Right atrium auricular region (tissue), 2 donors: ENCODE measurements at regions not wholly inside any gene's neighbourhood (a gene's known extent, or its start where the extent isn't known, plus 50 kb on each side); places are given as distances from the start of the nearest gene placed in this dataset.
A peak's percentile ranks its signal among the peaks of the same experiment; 100 is the strongest.

ENCODE experiments used
- DNase-seq: peaks from one replicate; pipeline ENCODE4 v3.0.0-alpha.2; 2019; ENCODE audit warnings: low spot score
- H3K27ac ChIP-seq, 2 donors: fragments of 200-600 bp; sonication (generic); 1 replicate in 1 of 2; 2 replicates in 1 of 2; pipeline ENCODE4 v1.5.1; 2016 to 2019
- H3K27me3 ChIP-seq, 2 donors: fragments of 200-600 bp; sonication (generic); one replicate each; pipeline versions ENCODE4 v1.5.1 to v1.6.0; 2017 to 2019
- H3K36me3 ChIP-seq: fragments of 200-600 bp; sonication (generic); one replicate; pipeline ENCODE4 v1.5.1; 2016
- H3K4me1 ChIP-seq, 2 donors: fragments of 200-600 bp; sonication (generic); one replicate each; pipeline versions ENCODE4 v1.5.1 to v1.6.0; 2017 to 2019
- H3K4me3 ChIP-seq, 2 donors: fragments of 200-600 bp; sonication (generic); 1 replicate in 1 of 2; 2 replicates in 1 of 2; pipeline ENCODE4 v1.5.1; 2017 to 2019; ENCODE audit warnings: mild to moderate bottlenecking in 1 of 2, moderate library complexity in 1 of 2
- H3K9me3 ChIP-seq, 2 donors: fragments of 200-600 bp; sonication (generic); one replicate each; pipeline ENCODE4 v1.5.1; 2019
- TF ChIP-seq, protein P1 (sequence below), 2 donors: fragments of 200-600 bp; sonication (generic); IDR thresholded peaks; one replicate each; pipeline ENCODE4 v1.5.1; 2019; ENCODE audit warnings: antibody characterized with exemption in 2 of 2

DNA sequence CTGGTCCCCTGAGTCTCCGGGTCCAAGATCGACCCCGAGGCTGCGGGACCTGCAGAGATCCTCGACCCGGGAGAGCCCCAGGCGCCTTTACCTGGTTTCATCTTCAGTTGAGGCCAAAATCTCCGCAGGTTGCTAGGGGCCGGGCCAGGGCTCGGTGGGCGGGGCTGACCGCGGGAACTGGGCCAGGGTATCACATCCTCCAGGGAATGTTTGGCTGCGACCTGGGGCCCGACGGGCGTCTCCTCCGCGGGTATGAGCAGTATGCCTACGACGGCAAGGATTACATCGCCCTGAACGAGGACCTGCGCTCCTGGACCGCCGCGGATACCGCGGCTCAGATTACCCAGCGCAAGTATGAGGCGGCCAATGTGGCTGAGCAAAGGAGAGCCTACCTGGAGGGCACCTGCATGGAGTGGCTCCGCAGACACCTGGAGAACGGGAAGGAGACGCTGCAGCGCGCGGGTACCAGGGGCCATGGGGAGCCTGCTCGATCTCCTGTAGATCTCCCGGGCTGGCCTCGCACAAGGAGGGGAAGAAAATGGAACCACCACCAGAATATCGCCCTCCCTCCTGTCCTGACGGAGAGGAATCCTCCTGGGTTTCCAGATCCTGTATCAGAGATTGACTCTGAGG is 53.8 kb upstream of the POLR1H start:
- H3K4me3 ChIP-seq = peak overlapping the region; percentile 50 to 68
- TF ChIP-seq, protein P1, sequence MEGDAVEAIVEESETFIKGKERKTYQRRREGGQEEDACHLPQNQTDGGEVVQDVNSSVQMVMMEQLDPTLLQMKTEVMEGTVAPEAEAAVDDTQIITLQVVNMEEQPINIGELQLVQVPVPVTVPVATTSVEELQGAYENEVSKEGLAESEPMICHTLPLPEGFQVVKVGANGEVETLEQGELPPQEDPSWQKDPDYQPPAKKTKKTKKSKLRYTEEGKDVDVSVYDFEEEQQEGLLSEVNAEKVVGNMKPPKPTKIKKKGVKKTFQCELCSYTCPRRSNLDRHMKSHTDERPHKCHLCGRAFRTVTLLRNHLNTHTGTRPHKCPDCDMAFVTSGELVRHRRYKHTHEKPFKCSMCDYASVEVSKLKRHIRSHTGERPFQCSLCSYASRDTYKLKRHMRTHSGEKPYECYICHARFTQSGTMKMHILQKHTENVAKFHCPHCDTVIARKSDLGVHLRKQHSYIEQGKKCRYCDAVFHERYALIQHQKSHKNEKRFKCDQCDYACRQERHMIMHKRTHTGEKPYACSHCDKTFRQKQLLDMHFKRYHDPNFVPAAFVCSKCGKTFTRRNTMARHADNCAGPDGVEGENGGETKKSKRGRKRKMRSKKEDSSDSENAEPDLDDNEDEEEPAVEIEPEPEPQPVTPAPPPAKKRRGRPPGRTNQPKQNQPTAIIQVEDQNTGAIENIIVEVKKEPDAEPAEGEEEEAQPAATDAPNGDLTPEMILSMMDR (IDR thresholded peaks at IDR 0.05) = no peak
- peaks cover 0 to 16% of the 10 kb centered on the region in 2 donors for H3K4me1 ChIP-seq
- peak overlapping the region in 1 of 2 donors; percentile 68 for H3K27ac ChIP-seq
- H3K36me3 ChIP-seq = no peaks in the 10 kb centered on the region
- DNase-seq = no peak
- H3K27me3 ChIP-seq = no peaks in the 10 kb centered on the region
- no peaks in the 10 kb centered on the region for H3K9me3 ChIP-seq

DNA sequence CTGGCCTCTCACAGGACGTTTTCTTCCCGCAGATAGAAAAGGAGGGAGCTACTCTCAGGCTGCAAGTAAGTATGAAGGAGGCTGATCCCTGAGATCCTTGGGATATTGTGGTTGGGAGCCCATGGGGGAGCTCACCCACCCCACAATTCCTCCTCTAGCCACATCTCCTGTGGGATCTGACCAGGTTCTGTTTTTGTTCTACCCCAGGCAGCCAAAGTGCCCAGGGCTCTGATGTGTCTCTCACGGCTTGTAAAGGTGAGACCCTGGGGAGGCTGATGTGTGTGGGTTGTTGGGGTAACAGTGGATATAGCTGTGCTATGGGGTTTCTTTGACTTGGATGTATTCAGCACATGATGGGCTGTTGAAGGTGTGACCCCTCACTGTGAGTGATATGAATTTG is 52.0 kb upstream of the POLR1H start:
- Histone ChIP-seq H3K4me1 (peaks cover 0 to 16% of the 10 kb centered on the region in 2 donors), H3K27me3 (no peaks in the 10 kb centered on the region), H3K4me3 (no peak overlapping the region), H3K9me3 (no peaks in the 10 kb centered on the region), H3K36me3 (no peaks in the 10 kb centered on the region), H3K27ac (no peak overlapping the region)
- DNase-seq = no peak
- TF ChIP-seq, protein P1 (IDR thresholded peaks at IDR 0.05) = no peak
